ENCODE measurements at regions not wholly inside any gene's neighbourhood (a gene's known extent, or its start where the extent isn't known, plus 50 kb on each side); places are given as distances from the start of the nearest gene placed in this dataset.

DNA sequence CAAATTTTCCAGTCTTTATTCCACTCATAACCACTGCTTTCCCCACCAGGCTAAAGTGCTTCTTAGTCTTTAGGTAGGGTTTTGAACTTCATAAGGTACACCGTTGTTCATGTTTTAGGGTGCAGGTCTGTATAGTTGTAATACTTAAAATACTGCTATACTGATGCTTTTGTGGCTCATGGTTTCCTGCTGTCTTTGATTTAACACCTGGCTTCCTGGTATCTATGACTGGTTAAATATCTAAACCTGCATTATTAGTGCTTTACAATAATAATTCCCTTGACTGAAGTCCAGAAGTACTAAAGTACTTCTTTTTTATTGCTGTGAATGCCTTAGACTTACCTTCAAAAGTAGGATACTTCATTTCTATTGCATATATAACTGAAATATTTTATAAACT lies 384.7 kb downstream of the SRGAP2C start:
- TF ChIP-seq, protein P1, sequence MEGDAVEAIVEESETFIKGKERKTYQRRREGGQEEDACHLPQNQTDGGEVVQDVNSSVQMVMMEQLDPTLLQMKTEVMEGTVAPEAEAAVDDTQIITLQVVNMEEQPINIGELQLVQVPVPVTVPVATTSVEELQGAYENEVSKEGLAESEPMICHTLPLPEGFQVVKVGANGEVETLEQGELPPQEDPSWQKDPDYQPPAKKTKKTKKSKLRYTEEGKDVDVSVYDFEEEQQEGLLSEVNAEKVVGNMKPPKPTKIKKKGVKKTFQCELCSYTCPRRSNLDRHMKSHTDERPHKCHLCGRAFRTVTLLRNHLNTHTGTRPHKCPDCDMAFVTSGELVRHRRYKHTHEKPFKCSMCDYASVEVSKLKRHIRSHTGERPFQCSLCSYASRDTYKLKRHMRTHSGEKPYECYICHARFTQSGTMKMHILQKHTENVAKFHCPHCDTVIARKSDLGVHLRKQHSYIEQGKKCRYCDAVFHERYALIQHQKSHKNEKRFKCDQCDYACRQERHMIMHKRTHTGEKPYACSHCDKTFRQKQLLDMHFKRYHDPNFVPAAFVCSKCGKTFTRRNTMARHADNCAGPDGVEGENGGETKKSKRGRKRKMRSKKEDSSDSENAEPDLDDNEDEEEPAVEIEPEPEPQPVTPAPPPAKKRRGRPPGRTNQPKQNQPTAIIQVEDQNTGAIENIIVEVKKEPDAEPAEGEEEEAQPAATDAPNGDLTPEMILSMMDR (conservative IDR thresholded peaks at IDR 0.05), result no peak
- no peak for TF ChIP-seq EZH2 (IDR thresholded peaks at IDR 0.05; ENCODE audit: low read depth)
